ENCODE measurements at regions not wholly inside any gene's neighbourhood (a gene's known extent, or its start where the extent isn't known, plus 50 kb on each side); places are given as distances from the start of the nearest gene placed in this dataset.

DNA sequence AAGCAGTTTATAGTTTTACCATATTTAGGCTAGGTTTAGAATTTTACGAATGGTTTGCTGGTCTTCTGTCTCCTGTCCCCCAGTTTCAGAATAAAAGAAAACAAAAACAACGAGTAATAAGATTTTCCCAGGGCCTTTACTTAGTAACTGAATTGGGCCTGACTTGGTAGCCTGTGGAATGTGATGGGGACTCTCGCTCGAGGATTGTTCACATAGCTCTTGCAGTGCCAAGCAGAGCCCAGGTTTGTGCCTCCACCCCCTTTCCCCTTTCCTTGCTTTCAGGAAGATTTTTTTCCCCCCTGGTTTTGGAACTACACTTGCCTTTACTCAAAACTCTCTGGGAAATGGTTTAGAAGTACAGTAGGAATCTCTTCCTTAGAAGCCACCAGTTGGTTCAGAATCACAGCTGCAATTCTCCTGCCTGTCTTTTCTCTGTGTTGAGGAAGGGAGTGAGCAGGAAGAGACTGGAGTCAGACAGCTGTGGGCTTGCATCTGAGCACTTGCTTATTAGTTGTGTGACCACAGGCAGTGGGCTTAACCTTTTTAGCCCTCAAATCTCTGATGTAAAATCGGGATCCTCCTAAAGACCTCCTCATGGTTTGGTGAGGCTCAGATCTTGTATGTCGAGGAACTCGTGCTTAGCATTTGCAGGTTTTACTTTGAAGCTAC, 501.2 kb downstream of the PCNX1 start:
- DNase-seq (ENCODE audit: low spot score in 2 of 2) (no peak), ATAC-seq (ENCODE audit: low read depth) (no peak)
- Mint-ChIP-seq H3K27ac (peak overlapping the region; percentile 32), H3K4me3 (no peak overlapping the region), H3K36me3 (peaks cover 15% of the 10 kb centered on the region), H3K9me3 (no peaks in the 10 kb centered on the region), H3K4me1 (peaks cover 25% of the 10 kb centered on the region), H3K27me3 (no peaks in the 10 kb centered on the region)

GRCh38 chr14:71410578-71411284, 503.5 kb downstream of the PCNX1 start:
- no peak for ATAC-seq (ENCODE audit: low read depth)
- Mint-ChIP-seq H3K27ac (no peak overlapping the region), H3K4me3 (no peak overlapping the region)

DNA sequence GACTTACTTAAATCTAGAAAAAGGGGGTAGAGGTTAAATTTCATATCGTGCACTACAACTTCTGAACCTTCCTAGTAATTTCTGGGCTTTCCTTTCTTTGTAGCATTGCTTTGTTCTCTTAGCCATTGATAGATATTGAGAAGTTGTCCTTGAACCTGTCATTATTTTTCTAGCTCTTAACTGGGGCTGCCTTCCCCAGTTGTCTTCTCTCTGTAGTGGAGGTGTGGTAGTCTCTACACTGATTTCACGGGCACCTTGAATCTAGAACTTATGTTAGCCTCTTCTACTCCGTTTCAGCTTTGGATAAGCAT, 504.0 kb downstream of the PCNX1 start:
- H3K36me3 Mint-ChIP-seq: peaks cover 5% of the 10 kb centered on the region
- no peaks in the 10 kb centered on the region for H3K27me3 Mint-ChIP-seq
- H3K9me3 Mint-ChIP-seq: no peaks in the 10 kb centered on the region
- no peak overlapping the region for H3K4me3 Mint-ChIP-seq
- no peak for DNase-seq (ENCODE audit: low spot score in 2 of 2)
- H3K27ac Mint-ChIP-seq: no peak overlapping the region
- ATAC-seq (ENCODE audit: low read depth): no peak
- H3K4me1 Mint-ChIP-seq: peaks cover 18% of the 10 kb centered on the region

More at GRCh38 chr14:71410578-71411284, 503.5 kb downstream of the PCNX1 start:
- Mint-ChIP-seq H3K9me3 (no peaks in the 10 kb centered on the region), H3K36me3 (peaks cover 8% of the 10 kb centered on the region), H3K27me3 (no peaks in the 10 kb centered on the region), H3K4me1 (peaks cover 20% of the 10 kb centered on the region)
- no peak for DNase-seq (ENCODE audit: low spot score in 2 of 2)

DNA sequence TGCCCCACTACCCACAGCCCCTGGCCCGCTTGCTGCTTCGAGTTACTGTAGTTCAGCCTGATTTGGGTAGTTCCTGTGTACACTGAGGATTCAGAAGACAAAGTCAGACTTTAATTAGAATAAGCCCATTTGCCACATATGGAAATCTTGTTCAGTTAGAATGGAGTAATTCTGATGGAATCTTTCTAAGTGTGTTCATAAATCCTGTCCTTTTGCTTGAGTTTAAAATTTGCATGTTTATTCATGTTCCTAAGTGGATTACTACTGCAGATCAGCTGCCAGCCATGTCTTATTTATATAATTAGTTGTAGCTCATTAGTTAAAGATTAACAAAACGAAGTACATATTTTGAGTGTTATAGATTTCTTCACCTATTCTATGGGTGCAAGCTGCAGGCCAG, 504.5 kb downstream of the PCNX1 start:
- Mint-ChIP-seq H3K9me3 (no peaks in the 10 kb centered on the region), H3K4me1 (peaks cover 18% of the 10 kb centered on the region), H3K27ac (no peak overlapping the region), H3K27me3 (no peaks in the 10 kb centered on the region), H3K4me3 (no peak overlapping the region), H3K36me3 (peaks cover 5% of the 10 kb centered on the region)
- no peak for DNase-seq (ENCODE audit: low spot score in 2 of 2)
- ATAC-seq (ENCODE audit: low read depth): no peak

DNA sequence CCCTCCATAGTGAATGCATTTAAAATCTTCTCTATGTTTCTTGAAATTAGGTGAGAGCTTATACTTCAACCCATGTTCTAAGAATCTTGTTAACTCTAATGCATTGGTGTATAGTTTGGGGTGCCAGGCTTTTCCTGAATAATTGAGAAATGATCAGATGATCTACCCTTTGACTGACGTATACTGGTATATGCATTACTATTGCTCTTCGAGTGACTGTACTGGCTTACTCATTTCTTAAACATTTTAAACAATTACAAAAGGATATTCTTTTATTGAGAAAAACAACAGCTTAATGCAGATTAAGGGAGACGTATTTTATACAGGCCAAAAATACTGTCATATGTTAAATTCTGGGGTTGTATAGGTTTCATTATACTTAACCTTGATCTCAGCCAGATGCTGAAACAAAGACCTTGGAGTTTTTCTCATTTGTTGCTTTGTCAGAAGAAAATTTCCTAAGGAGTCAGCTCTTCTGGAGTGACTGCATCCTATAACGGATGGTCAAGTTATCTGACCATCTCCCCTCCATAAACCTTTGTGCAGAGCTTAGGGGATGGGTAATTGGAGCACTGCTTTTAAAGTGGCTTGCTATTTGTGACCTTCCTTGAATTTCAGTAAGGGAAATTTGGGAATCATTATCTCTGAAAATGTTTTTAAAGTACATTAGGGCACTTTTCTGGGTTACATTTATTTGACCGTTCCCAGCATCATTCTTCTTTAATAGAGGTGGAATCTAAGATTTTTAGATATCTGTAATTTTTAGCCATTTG, 507.6 kb downstream of the PCNX1 start:
- ATAC-seq (ENCODE audit: low read depth) (no peak), DNase-seq (ENCODE audit: low spot score in 2 of 2) (no peak)
- Mint-ChIP-seq H3K9me3 (no peaks in the 10 kb centered on the region), H3K27me3 (no peaks in the 10 kb centered on the region), H3K4me3 (no peak overlapping the region), H3K36me3 (peaks cover 12% of the 10 kb centered on the region), H3K27ac (no peak overlapping the region), H3K4me1 (peaks cover 18% of the 10 kb centered on the region)

- Mint-ChIP-seq H3K4me1 (peaks cover 18% of the 10 kb centered on the region), H3K36me3 (peaks cover 13% of the 10 kb centered on the region), H3K27ac (no peak overlapping the region), H3K4me3 (no peak overlapping the region), H3K9me3 (no peaks in the 10 kb centered on the region), H3K27me3 (no peaks in the 10 kb centered on the region)
- DNase-seq (ENCODE audit: low spot score in 2 of 2) (no peak), ATAC-seq (ENCODE audit: low read depth) (no peak)
These were observed 508.1 kb downstream of the PCNX1 start for GRCh38 chr14:71415404-71415690.

DNA sequence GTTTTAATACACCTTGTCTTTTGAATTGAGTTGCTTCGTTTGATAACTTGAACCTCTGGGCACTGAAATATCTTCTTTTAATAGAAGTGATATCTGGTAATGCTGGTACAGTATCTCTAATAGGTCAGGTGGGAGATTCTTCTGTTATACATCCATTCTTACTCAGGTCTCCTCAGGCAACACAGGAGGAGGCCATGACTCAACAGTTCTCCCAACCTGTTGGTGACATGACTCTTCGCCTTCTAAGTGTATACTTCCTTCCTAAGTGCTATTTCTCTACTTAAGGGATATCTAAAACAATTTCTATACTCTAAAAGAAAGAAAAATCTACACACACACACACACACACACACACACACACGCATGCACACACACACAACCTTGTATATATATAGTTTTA, 509.1 kb downstream of the PCNX1 start:
- no peaks in the 10 kb centered on the region for H3K27me3 Mint-ChIP-seq
- DNase-seq (ENCODE audit: low spot score in 2 of 2): no peak
- peaks cover 13% of the 10 kb centered on the region for H3K4me1 Mint-ChIP-seq
- H3K27ac Mint-ChIP-seq: no peak overlapping the region
- no peaks in the 10 kb centered on the region for H3K9me3 Mint-ChIP-seq
- no peak overlapping the region for H3K4me3 Mint-ChIP-seq
- peaks cover 18% of the 10 kb centered on the region for H3K36me3 Mint-ChIP-seq
- no peak for ATAC-seq (ENCODE audit: low read depth)

DNA sequence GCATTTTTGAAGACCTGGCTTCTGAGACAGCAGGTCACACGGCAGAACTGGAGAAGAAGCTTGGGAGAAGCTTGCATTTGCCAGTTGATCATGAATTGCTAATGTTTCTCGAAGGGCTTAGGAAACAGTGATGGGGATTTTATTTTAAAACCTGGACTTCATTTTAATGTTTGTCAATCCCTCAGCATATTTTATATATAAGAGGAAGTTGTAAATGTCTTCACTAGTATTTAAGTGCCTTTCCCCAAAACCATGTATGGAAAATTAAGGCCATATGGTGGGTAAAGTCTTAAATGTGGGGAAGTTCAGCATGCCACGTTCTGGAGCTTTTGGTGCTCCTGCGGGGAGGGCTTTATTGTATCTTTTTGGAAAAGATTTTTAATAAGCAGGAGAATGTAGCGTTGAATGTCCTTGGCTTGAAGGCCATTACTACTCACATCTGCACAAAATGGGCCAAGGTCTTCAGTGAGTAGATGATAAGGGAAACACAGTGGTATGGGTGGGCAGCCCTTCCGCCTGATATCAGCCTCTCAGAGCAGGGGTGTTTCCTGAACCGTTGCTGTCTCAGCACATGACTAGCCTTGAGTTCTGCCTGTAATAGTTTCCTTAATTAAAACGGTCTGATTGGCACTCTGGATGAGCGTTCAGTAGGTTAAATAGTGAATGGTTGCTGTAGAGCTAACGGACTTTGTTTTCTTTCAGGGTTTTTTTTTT, 511.4 kb downstream of the PCNX1 start:
- Mint-ChIP-seq H3K4me3 (no peak overlapping the region), H3K27ac (peak overlapping the region; percentile 38)

DNA sequence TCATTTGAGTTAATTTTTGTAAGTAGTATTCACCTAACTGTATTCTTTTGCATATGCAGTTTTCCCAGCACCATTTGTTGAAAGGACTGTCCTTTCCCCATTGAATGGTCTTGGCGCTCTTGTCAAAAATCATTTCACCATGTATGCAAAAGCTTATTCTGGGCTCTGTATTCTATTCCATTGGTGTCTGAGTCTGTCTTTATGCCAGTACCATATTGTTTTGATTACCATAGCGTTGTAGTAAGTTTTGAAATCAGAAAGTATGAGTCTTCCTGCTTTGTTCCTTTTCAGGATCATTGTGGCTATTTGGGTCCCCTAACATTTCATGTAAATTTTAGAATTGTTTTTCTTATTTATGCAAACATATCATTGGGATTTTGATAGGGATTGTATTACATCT, 508.7 kb upstream of the RGS6 start:
- no peak for ATAC-seq (ENCODE audit: low read depth)
- Mint-ChIP-seq H3K4me1 (peaks cover 7% of the 10 kb centered on the region), H3K27me3 (no peaks in the 10 kb centered on the region), H3K36me3 (peaks cover 51% of the 10 kb centered on the region), H3K4me3 (no peak overlapping the region), H3K27ac (no peak overlapping the region), H3K9me3 (peaks cover 10% of the 10 kb centered on the region)
- DNase-seq (ENCODE audit: low spot score in 2 of 2): no peak

More for the DNA sequence above, 511.4 kb downstream of the PCNX1 start:
- H3K4me1 Mint-ChIP-seq: peaks cover 6% of the 10 kb centered on the region
- peaks cover 23% of the 10 kb centered on the region for H3K36me3 Mint-ChIP-seq
- H3K27me3 Mint-ChIP-seq: no peaks in the 10 kb centered on the region
- H3K9me3 Mint-ChIP-seq: no peaks in the 10 kb centered on the region
- DNase-seq (ENCODE audit: low spot score in 2 of 2): no peak
- no peak for ATAC-seq (ENCODE audit: low read depth)

DNA sequence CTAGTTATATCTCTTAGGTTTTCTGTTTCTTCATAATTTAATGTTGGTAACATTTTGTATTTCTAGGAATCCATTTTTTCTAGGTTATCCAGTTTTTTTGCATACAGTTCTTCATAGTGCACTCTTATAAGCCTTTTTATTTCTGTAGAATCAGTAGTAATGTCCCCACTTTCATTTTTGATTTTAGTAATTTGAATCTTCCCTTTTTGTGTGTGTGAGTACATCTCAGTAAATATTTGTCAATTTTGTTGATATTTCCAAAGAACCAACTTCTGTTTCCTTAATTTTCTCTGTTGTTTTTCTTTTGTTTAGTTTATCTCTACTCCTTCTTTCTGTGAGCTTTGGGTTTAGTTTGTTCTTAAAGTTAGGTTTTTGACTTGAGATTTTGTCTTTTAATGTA, 507.3 kb upstream of the RGS6 start:
- Mint-ChIP-seq H3K27me3 (no peaks in the 10 kb centered on the region), H3K36me3 (peaks cover 50% of the 10 kb centered on the region), H3K4me1 (peaks cover 12% of the 10 kb centered on the region), H3K9me3 (peaks cover 10% of the 10 kb centered on the region), H3K27ac (no peak overlapping the region), H3K4me3 (no peak overlapping the region)
- no peak for ATAC-seq (ENCODE audit: low read depth)
- DNase-seq (ENCODE audit: low spot score in 2 of 2): no peak

GRCh38 chr14:71426001-71426400, 506.2 kb upstream of the RGS6 start:
- H3K4me1 Mint-ChIP-seq: peaks cover 20% of the 10 kb centered on the region
- H3K27me3 Mint-ChIP-seq: no peaks in the 10 kb centered on the region
- no peak for DNase-seq (ENCODE audit: low spot score in 2 of 2)
- peaks cover 10% of the 10 kb centered on the region for H3K9me3 Mint-ChIP-seq
- no peak for ATAC-seq (ENCODE audit: low read depth)
- no peak overlapping the region for H3K27ac Mint-ChIP-seq
- H3K4me3 Mint-ChIP-seq: no peak overlapping the region
- H3K36me3 Mint-ChIP-seq: peaks cover 43% of the 10 kb centered on the region

GRCh38 chr14:71429902-71430301, 502.3 kb upstream of the RGS6 start:
- peaks cover 28% of the 10 kb centered on the region for H3K36me3 Mint-ChIP-seq
- no peak overlapping the region for H3K27ac Mint-ChIP-seq
- H3K9me3 Mint-ChIP-seq: peaks cover 9% of the 10 kb centered on the region
- ATAC-seq (ENCODE audit: low read depth) (no peak), DNase-seq (ENCODE audit: low spot score in 2 of 2) (no peak)
- H3K4me1 Mint-ChIP-seq: peaks cover 32% of the 10 kb centered on the region
- no peaks in the 10 kb centered on the region for H3K27me3 Mint-ChIP-seq
- no peak overlapping the region for H3K4me3 Mint-ChIP-seq

- Mint-ChIP-seq H3K36me3 (peaks cover 24% of the 10 kb centered on the region), H3K4me1 (peaks cover 32% of the 10 kb centered on the region), H3K27ac (peak overlapping the region; percentile 83), H3K27me3 (no peaks in the 10 kb centered on the region), H3K9me3 (peaks cover 5% of the 10 kb centered on the region), H3K4me3 (no peak overlapping the region)
- DNase-seq (ENCODE audit: low spot score in 2 of 2) (no peak), ATAC-seq (ENCODE audit: low read depth) (no peak)
These were observed 501.9 kb upstream of the RGS6 start for GRCh38 chr14:71430321-71430677.

DNA sequence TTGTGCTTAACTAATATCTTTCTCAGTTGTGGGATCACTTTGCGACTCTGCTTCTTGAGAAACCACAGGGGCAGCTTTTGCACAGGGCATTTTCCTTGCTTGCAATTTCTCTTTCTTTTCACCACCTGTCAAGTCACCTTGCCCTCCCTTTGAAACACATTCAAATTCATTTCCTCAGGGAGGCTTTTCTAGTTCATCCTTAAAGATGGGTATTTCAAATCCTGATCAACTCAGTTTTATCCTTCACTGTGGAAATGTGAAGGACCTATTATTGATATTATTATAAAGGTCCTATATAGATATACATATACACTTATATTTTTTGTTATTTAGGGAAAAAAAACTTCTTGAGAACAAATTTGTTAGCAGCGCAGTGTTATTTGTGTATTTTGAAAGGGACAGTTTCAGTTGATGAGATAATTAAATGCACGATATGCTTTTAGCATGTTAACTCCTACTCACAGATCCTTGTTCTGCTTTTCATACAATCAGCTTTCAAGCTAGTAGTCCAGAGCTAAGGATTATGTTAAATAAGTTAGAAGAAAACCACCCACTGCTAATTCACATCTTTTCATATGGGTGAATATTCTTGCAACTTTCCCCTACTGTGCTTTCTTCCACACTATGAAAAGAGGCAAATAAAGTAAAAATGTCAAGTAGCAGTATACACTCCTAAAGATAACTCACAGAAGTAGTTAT, 501.4 kb upstream of the RGS6 start:
- H3K9me3 Mint-ChIP-seq: peaks cover 4% of the 10 kb centered on the region
- peaks cover 21% of the 10 kb centered on the region for H3K36me3 Mint-ChIP-seq
- no peaks in the 10 kb centered on the region for H3K27me3 Mint-ChIP-seq
- peak overlapping the region; percentile 83 for H3K27ac Mint-ChIP-seq
- peaks cover 32% of the 10 kb centered on the region for H3K4me1 Mint-ChIP-seq
- DNase-seq (ENCODE audit: low spot score in 2 of 2) (no peak), ATAC-seq (ENCODE audit: low read depth) (no peak)
- H3K4me3 Mint-ChIP-seq: peak overlapping the region; percentile 18
